Prostate gland (tissue), 2 donors: ENCODE measurements at regions not wholly inside any gene's neighbourhood (a gene's known extent, or its start where the extent isn't known, plus 50 kb on each side); places are given as distances from the start of the nearest gene placed in this dataset.

Experiments used
- DNase-seq: peaks from one replicate; pipeline ENCODE4 v3.0.0-alpha.2; 2019; ENCODE audit warnings: low spot score
- H3K27ac ChIP-seq, 2 donors: fragments of 200-600 bp; sonication (generic); 2 replicates each; pipeline ENCODE4 v1.5.1; 2017 to 2019
- H3K27me3 ChIP-seq: fragments of 200-600 bp; sonication (generic); replicated peaks from 2 replicates; pipeline ENCODE4 v1.5.1; 2019; ENCODE audit not compliant: insufficient read depth
- H3K36me3 ChIP-seq, 2 donors: fragments of 200-600 bp; sonication (generic); 1 replicate in 1 of 2; 2 replicates in 1 of 2; pipeline versions ENCODE4 v1.5.1 to v1.8.1; 2017 to 2019
- H3K4me1 ChIP-seq: fragments of 200-600 bp; sonication (generic); replicated peaks from 2 replicates; pipeline ENCODE4 v1.5.1; 2019
- H3K4me3 ChIP-seq, 2 donors: fragments of 200-600 bp; sonication (generic); 2 replicates each; pipeline ENCODE4 v1.5.1; 2017 to 2019
- H3K9me3 ChIP-seq: fragments of 200-600 bp; sonication (generic); 2 replicates; pipeline ENCODE4 v1.5.1; 2017
- POLR2A ChIP-seq: fragments of 450-650 bp; IDR thresholded peaks from one replicate; pipeline ENCODE4 v1.6.1; 2016; ENCODE audit warnings: antibody characterized with exemption, mild to moderate bottlenecking
- POLR2AphosphoS5 ChIP-seq: sonication (generic); formaldehyde crosslinking; IDR thresholded peaks from one replicate; pipeline ENCODE4 v1.6.1; 2017; ENCODE audit warnings: antibody characterized with exemption
- WGBS: methylation state at CpG from one replicate; pipeline ENCODE4 v1.1.5; 2018; 5-methylcytosine and 5-hydroxymethylcytosine counted together
- intact Hi-C: fragments of 100-400 bp; cut with DNase I; formaldehyde crosslinking; loops from one replicate; pipeline ENCODE4 v1.14.2; 2022
- TF ChIP-seq, protein P1 (sequence below), 4 experiments: fragments of 200-600 bp in 2 of 4; fragments of 450-650 bp in 2 of 4; sonication (generic) in 2 of 4; IDR thresholded peaks; 1 replicate in 3 of 4; 2 replicates in 1 of 4; pipeline ENCODE4 v1.5.1; 2016 to 2019; ENCODE audit warnings: antibody characterized with exemption in 4 of 4, mild to moderate bottlenecking in 2 of 4, moderate library complexity in 2 of 4

DNA sequence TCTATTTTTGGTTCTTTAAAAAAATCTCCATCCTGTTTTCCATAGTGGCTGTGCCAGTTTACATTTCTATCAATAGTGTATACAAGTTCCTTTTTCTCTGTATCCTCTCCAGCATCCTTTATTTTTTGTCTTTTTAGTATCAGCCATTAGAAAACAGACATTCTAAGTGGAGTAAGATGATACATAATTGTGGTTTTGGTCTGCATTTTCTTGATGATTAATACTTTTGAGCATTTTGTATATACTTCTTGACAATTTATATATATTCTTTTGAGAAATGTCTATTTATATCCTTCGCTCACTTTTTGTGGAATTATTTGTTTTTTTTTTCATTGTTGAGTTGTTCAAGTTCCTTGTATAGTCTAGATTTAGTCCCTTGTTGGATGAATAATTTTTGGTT lies 382.2 kb upstream of the SPOCK3 start:
- DNase-seq = no peak
- 52% methylated on average over 1 of the region's 1 CpG for WGBS
- Histone ChIP-seq H3K4me3 (no peak overlapping the region), H3K9me3 (no peaks in the 10 kb centered on the region), H3K27me3 (no peaks in the 10 kb centered on the region), H3K27ac (no peak overlapping the region), H3K36me3 (no peaks in the 10 kb centered on the region), H3K4me1 (no peaks in the 10 kb centered on the region)
- TF ChIP-seq, protein P1, sequence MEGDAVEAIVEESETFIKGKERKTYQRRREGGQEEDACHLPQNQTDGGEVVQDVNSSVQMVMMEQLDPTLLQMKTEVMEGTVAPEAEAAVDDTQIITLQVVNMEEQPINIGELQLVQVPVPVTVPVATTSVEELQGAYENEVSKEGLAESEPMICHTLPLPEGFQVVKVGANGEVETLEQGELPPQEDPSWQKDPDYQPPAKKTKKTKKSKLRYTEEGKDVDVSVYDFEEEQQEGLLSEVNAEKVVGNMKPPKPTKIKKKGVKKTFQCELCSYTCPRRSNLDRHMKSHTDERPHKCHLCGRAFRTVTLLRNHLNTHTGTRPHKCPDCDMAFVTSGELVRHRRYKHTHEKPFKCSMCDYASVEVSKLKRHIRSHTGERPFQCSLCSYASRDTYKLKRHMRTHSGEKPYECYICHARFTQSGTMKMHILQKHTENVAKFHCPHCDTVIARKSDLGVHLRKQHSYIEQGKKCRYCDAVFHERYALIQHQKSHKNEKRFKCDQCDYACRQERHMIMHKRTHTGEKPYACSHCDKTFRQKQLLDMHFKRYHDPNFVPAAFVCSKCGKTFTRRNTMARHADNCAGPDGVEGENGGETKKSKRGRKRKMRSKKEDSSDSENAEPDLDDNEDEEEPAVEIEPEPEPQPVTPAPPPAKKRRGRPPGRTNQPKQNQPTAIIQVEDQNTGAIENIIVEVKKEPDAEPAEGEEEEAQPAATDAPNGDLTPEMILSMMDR (IDR thresholded peaks at IDR 0.05) = no peak
- intact Hi-C loops = no loop called here

DNA sequence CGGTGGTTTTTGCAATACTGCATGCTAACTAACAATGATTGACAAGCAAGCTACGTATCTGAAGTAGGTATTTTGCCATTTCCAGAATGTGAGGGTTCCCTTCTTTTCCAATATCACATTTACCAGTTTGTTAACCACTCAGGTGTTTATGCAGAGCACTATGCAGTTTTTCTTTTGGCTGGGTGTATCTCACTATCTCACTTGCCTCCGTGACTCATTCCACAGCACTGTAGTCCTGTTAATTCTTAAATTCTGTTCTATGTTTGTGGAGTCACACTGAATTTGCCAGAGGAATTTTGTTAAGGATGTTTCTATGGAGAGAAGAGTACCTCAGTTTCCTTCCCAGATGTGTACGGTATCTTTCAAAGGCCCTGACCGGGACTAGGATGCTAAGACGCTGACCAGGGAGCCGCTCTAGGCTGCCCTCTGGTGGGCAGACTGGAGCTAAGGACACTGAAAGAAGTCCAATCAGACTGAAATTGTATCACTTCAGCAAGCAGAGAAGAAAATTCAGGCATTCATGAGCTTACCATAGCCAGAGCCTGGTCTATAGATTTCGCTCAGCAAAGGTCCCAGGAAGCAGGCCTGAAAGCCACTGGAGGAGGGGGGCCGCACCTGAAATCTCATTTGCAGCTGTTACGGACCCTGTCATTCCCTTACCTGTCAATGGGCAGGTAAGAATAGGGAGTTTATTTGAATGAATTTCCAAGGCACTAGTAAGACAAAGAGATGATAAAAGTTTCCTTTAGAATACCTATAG lies 388.4 kb upstream of the SPOCK3 start:
- H3K27me3 ChIP-seq = no peaks in the 10 kb centered on the region
- TF ChIP-seq POLR2A (no peak), POLR2AphosphoS5 (no peak)
- TF ChIP-seq, protein P1 (IDR thresholded peaks at IDR 0.05) = peak in 3 of 4 experiments; percentile 42 to 45 (median 45)

DNA sequence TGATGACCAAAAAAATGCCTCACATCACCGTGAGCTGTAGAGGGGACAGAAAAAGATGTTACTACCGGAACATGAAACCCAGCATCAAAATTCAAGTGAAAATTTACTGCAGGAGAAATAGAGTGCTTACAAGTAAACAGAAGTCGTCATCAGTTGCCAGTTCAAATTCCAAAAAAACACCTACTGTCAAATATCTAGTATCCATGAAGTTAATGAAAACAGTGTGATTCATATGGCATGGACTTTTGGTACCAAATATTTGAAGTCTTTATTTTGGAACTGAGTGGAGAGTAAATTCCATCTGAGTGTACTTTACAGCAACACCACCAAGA lies 388.9 kb upstream of the SPOCK3 start:
- Histone ChIP-seq H3K36me3 (no peaks in the 10 kb centered on the region), H3K9me3 (no peaks in the 10 kb centered on the region), H3K27me3 (no peaks in the 10 kb centered on the region), H3K4me3 (no peak overlapping the region), H3K27ac (no peak overlapping the region), H3K4me1 (no peaks in the 10 kb centered on the region)
- WGBS = 68% methylated on average over 3 of the region's 3 CpGs
- DNase-seq = no peak
- intact Hi-C loops = loop anchor here (5.0 to 10.0 kb wide), 2 partner anchors 598 to 1456 kb away; no protein-coding TSS in a partner anchor
- TF ChIP-seq POLR2A = no peak
- TF ChIP-seq, protein P1 (IDR thresholded peaks at IDR 0.05) = no peak
- TF ChIP-seq POLR2AphosphoS5 = no peak

More for the DNA sequence above, 388.4 kb upstream of the SPOCK3 start:
- WGBS = 49% methylated on average over 10 of the region's 10 CpGs
- Histone ChIP-seq H3K4me3 (no peak overlapping the region), H3K36me3 (no peaks in the 10 kb centered on the region), H3K4me1 (no peaks in the 10 kb centered on the region), H3K27ac (no peak overlapping the region), H3K9me3 (no peaks in the 10 kb centered on the region)
- intact Hi-C loops = loop anchor here (5.0 to 10.0 kb wide), 2 partner anchors 598 to 1455 kb away; no protein-coding TSS in a partner anchor
- DNase-seq = peak; percentile 13

DNA sequence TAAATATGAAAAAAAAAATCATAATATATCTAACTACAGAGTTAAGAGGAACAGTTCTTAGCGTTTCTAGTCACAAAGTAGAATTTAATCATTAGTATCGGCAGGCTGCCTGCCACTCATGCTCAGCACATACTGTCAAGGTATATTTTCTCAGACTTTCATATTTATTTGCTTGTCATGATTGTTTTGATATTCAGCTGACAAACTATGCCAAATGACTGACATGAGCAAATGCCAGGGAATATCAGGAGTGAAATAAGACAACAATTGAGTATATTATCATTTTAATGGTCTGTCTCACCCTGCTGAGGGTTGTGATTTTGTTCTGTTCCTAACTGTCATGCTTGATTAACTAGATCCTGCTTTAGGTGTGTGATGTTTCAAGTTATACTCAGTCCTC lies 395.0 kb upstream of the SPOCK3 start:
- no peak for DNase-seq
- intact Hi-C loops = loop anchor here (10.0 kb wide), 1 partner anchor 604 kb away; no protein-coding TSS in a partner anchor
- H3K27me3 ChIP-seq = no peaks in the 10 kb centered on the region
- H3K9me3 ChIP-seq = no peaks in the 10 kb centered on the region
- H3K4me1 ChIP-seq = no peaks in the 10 kb centered on the region
- H3K36me3 ChIP-seq = no peaks in the 10 kb centered on the region
- TF ChIP-seq, protein P1 (IDR thresholded peaks at IDR 0.05) = no peak
- no peak for TF ChIP-seq POLR2A
- no peak for TF ChIP-seq POLR2AphosphoS5
- H3K4me3 ChIP-seq = no peak overlapping the region
- 84% methylated on average over 2 of the region's 2 CpGs for WGBS
- no peak overlapping the region for H3K27ac ChIP-seq

DNA sequence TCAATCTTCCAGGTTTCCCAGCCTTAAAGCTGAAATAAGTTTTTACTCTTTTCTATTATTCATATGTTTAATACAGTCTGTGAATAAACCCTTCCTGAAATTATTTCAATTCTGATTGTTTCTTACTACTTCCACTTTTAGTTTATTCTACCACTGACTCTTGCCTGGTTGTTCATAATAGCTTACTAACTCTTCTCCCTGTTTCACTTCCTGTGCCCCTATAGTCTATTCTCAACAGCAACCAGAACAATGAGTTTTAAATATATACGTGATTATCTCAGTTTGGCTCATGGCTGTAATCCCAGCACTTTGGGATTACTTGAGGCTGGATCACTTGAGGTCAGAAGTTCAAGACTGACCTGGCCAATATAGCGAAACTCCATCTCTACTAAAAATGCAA lies 408.0 kb upstream of the SPOCK3 start:
- no peak overlapping the region for H3K4me3 ChIP-seq
- intact Hi-C loops = no loop called here
- H3K27me3 ChIP-seq = no peaks in the 10 kb centered on the region
- no peak for DNase-seq
- no peaks in the 10 kb centered on the region for H3K36me3 ChIP-seq
- no peaks in the 10 kb centered on the region for H3K9me3 ChIP-seq
- no peaks in the 10 kb centered on the region for H3K4me1 ChIP-seq
- 86% methylated on average over 2 of the region's 2 CpGs for WGBS
- TF ChIP-seq POLR2A (no peak), POLR2AphosphoS5 (no peak)
- TF ChIP-seq, protein P1 (IDR thresholded peaks at IDR 0.05) = no peak
- H3K27ac ChIP-seq = no peak overlapping the region
